Fibroblast of skin of back (primary cell): ENCODE measurements at regions not wholly inside any gene's neighbourhood (a gene's known extent, or its start where the extent isn't known, plus 50 kb on each side); places are given as distances from the start of the nearest gene placed in this dataset.
A peak's percentile ranks its signal among the peaks of the same experiment; 100 is the strongest.

Source experiments
- DNase-seq: peaks from one replicate; pipeline ENCODE4 v3.0.0-alpha.2; 2013

GRCh38 chr12:127731657-127732056 is 535.3 kb upstream of the TMEM132C start:
- no peak for DNase-seq

- DNase-seq: no peak
These were observed 524.7 kb upstream of the TMEM132C start for GRCh38 chr12:127742231-127742630.

DNA sequence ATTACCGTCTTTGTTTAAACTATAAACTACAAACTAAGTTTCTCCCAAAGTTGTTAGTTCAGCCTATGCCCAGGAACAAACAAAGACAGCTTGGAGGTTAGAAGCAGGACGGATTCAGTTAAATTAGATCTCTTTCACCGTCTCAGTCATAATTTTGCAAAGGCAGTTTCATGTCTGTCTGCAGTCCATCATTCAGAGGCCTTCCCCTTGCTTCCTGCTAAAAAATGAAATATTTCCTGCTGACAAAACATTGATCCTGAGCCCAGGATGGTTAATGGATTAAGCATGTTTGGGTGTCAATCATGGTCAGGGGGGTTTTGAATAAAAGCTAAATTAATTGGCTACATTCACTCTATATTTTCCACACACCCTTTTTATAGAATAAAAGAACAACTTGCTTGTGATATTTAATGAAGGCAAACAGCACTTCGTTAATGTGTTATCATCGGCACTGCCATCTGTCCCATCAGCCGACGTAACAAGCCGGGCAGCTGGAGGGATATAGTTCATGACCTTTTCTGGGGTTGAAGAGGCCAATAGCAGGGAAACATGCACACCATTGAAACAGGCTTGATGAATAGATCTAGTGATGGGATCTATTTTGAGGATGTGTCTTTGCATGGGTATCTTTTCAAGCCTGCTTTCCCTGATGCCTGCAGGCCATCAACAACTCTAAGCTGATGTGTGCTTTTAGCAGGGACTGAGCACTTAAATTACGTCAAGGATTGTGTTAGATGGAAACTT is 521.3 kb upstream of the TMEM132C start:
- DNase-seq: no peak

DNA sequence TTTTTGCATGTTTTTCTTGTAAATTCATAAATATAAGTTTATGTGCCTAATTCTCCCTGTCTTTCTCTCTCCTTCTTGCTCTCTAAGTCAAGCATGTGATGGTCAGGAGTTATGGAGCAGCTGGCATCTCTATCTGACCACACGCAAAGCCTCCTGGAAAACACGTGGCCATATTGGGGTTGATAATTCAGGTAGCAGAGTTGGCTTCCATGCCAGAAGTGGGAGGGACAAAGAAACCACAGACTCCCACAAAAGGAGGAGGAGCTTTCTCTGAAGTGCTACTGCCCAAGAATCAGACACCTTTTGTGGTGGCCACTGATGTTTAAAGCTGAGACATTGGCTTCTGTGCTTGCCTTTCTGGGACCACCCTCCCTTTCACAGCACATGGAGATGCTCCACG is 517.6 kb upstream of the TMEM132C start:
- DNase-seq: no peak

DNA sequence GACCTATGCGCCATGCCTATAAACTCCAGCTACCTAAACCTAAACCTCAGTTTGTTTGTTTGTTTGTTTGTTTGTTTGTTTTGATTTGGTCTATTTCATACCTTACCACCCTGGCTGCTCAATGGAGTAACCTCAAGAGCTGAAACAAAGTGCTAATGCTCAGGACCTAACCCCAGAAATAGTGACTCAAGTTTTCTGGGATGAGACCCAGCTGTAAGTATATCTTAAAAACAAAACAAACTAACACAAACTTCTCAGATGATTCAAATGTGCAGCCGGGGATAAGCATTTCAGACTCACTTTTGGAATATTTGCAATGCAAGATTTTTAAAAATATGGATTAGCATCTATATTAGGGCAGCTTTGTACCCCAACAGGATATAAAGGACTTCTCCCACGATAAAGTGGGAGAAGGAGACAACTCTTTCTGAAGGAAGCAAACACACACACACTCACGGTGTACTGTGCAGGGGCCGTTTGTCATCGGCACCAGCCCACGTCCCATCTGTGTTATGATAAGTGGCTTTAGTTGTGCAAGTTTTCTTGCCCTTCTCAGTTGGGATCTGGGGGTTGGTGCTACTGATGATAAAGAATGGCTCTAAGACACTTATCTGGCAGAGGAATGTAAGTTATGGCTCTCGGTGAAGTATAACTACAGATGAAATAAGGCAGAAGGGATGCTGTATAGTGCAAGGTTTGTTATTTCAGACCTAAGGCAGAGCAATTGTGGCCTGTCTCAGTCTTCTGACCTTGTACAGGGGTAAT is 516.7 kb upstream of the TMEM132C start:
- DNase-seq: no peak

GRCh38 chr12:127752802-127753201 is 514.2 kb upstream of the TMEM132C start:
- DNase-seq: no peak

DNA sequence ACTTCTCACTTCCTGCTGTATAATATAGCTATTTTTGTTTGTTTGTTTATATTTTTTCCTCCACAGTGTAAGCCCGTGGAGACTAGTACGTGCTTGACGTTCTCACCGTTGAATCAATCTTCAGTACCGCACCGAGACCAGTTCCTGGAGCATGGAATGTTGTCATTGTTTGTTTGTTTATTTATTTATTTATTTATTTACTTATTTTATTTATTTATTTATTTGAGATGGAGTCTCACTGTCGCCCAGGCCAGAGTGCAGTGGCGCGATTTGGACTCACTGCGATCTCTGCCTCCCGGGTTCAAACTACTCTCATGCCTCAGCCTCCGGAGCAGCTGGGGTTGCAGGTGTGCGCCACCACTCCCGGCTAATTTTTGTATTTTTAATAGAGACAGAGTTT is 506.6 kb upstream of the TMEM132C start:
- no peak for DNase-seq

- no peak for DNase-seq
These were observed 506.0 kb upstream of the TMEM132C start for GRCh38 chr12:127760996-127761395.

DNA sequence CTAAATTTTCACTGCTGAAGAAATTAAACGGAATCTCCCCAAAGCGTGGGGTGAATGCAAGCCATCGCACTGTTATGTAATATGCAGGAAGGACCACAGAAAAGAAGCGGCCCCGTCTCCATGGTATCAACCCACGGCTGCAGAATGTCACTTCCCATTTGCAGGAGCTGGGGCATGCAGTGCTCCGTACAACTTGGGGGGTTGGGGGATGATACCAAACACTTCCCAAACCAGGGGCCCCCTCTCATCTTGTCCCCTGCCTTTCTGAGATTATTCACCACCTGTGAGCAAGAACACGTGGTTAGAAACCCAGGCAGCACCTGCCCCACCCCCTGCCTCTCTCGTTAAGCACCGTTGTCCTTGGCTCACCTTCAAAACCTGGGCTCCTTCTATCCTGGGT is 505.1 kb upstream of the TMEM132C start:
- no peak for DNase-seq

- DNase-seq: no peak
These were observed 499.3 kb upstream of the TMEM132C start for GRCh38 chr12:127767656-127768055.

DNA sequence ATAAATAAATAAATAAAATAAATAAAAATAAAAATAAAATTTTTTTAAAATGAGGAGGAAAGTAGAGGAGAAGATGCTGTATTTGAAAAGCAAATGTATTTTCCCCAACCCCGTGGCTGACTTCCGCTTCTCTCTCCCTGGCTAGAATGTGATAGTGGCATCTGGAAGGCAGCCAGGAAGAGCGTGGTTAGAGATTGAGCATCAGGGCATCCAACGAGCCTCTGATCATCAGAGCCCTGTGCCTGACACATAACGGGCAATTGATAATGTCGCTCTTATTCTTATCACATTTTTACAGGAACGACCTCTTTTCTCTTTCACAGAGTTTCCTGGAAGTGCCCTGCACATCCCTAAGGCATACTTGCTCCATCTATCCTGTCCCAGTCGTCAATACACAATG is 496.9 kb upstream of the TMEM132C start:
- DNase-seq: no peak

DNA sequence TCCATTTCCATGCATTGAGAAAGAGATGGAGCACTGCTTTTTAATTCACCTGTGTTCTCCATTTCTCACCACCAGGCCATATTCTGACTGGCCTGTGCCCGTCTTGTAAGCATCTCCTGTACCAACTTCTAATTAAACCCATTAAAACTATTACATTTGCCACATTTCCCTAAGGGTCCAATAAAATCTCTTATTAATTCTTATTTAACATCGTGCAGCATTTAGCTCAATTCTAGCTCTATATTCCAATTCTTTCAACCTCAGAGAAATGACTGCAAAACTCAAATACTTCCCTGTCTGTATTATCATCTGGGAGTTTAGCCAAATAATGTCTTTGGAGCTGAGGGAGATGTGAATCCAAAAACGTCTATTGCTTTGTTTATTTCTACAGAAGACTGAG is 495.4 kb upstream of the TMEM132C start:
- no peak for DNase-seq

- no peak for DNase-seq
These were observed 493.4 kb upstream of the TMEM132C start for GRCh38 chr12:127773520-127773919.

GRCh38 chr12:127774828-127775227 is 492.1 kb upstream of the TMEM132C start:
- DNase-seq: no peak

DNA sequence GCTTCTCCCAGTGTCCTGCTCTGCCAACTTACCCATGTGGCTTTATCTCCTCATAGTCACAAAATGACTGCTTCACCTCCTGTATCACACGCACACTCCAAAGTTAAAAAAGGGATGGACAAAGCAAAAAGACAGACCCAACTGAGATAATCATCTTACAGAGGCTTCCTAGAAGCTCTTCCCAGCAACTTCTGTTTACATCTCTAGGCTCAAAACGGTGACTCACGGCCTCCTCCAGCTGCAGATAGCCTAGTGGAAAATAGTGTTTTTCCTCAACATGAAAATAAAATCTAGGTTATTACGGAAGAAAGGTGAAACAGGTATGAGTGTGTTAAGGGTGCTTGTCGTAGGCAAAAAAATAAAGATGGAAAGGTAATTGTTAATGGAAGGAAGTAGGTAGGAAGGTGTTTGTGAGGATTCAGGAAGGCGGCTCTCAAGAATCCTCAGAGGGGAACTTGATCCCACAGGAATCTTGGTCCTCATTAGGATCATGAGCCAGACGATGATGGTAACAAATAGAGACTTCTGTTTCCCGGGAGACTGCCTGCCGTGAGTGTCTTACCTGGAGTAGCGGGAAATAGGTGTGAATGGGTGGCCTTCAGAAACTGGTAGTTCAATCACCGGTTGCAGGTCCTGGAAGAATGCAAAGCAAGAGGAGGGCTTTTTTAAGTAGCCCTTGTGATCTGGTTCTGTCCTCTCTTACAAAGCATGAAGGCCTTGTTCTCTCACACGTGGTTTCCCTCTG is 487.5 kb upstream of the TMEM132C start:
- no peak for DNase-seq

- no peak for DNase-seq
These were observed 486.1 kb upstream of the TMEM132C start for GRCh38 chr12:127780881-127781280.

DNA sequence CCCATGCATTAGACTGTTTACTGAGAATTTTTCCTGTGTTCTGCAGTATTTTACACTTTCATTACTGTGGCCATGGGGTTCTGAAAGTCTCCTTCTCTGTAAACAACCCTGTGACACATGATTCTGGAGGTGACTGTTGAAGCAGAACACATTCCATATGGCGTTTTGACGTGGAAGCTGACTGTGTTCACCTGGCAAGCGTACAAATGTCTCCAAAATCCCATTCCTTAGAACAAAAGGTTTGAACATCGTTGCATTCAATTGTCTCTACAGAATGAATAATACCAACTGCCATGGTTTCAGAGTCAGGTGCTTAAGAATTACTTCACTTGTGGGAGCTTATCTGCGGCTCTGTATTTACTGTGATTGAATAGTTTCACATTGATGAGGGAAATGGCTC is 485.6 kb upstream of the TMEM132C start:
- DNase-seq: no peak

- DNase-seq: peak; percentile 84
These were observed 481.4 kb upstream of the TMEM132C start for GRCh38 chr12:127785540-127785939.

DNA sequence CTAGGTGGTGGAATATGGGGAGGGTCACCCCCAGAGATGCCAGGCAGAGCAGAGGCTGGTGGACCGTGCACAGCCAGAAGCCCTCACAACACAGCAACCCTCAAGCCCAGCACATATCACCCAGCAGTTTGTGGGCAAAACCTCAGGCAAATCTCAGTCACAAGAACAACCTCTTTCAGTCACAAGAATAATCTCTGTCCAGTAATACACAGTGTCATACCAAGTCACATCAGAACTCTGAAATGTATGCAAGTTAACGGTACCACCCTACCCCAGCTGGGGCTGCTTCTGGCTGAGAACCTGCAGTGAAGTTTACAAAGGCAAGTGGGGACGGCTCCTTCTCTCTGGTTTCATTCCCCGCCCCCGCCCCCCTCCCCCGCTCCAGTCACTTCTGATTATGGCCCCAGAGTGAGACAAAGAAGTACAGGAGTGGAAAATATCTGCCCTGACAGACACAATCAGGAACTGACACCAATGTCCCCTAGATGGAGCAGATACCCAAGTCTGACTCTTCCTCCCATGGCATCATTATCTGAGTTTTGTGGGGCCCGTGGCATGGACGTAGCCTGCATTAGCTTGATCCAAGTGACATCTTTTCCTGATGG is 480.9 kb upstream of the TMEM132C start:
- DNase-seq: no peak

GRCh38 chr12:127787544-127787943 is 479.4 kb upstream of the TMEM132C start:
- no peak for DNase-seq

- no peak for DNase-seq
These were observed 476.6 kb upstream of the TMEM132C start for GRCh38 chr12:127790376-127790775.

- DNase-seq: no peak
These were observed 475.8 kb upstream of the TMEM132C start for GRCh38 chr12:127791217-127791616.

GRCh38 chr12:127797918-127798317 is 469.1 kb upstream of the TMEM132C start:
- DNase-seq: no peak
